ENCODE measurements at regions not wholly inside any gene's neighbourhood (a gene's known extent, or its start where the extent isn't known, plus 50 kb on each side); places are given as distances from the start of the nearest gene placed in this dataset.
"Not testable (repeated sequence)": the region's sequence is repeated elsewhere in the genome, so short reads cannot be mapped to it uniquely, and the experiment has no call there.

DNA sequence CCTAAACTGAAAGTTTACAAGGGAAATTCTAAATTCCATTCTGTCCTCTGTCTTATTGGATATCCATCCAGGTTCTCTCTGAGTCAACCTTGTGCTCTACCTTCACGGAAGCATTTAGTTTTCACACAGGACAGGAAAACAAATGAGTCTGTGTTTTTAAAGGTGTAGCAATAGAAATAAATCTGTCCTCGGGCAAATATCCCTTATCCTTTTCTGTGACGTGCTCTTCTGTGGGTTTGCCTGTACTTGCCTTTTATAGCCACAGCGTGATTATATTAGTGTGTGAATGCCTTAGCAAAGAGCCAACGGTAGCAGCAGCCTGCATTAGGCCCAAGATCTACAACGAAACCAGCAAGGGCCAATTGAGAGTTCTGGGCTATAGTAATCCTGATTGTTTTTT is 127.2 kb upstream of the PLSCR5 start:
- DNase-seq = no peak

DNA sequence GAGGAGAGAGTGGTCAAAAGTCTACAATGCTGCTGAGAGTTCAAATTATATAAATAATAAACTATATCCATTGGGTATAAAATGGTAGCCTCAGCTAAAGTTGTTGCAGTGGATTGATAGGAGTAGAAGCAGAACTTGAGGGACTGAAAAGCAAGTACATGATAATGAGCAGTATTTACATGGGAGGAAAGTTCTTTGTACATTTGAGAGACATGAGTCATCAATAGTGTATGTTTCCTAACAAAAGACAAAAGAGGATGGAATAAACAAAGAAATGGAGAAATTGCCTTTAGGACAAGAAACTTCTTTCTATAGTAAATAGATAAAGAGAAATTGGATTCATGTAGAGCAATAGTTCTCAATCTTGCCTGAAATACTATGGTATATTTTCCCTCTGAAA is 110.0 kb upstream of the PLSCR5 start:
- no peak for DNase-seq

DNA sequence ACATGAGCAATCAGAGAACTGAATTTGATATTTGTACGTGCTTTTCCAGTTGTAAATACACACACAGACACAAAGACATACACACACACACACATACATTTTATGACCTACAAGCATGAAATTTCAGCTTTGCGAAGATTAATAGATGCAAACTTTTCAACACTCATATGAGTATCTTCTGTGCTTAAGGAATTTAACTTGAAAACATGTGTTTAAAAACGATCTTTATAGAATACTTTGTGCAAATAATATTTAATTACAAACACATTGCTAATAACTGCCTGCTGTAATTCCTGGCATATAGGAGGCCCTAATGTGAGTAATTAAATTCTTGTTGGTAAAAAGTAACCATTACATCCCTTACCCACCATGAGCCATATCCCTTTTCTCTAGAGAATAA is 107.7 kb upstream of the PLSCR5 start:
- no peak for DNase-seq

DNA sequence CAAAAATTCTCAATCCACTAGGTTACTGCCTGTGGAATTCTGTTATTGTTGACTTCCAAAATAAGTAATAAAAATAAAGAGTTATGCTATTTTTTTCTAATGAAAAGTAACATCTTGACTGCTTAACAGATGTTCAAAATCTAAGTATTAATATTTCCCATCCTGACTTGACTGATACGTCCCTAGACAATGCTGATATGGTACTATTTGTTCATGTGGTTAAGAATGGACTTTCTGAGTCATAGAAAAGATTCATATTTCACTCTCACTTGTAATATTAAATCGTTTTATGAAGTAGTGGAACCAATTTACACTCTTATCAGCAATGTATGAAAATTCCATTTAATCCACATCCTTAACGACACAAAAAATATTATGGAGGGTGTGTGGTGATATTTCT is 104.8 kb upstream of the PLSCR5 start:
- no peak for DNase-seq

DNA sequence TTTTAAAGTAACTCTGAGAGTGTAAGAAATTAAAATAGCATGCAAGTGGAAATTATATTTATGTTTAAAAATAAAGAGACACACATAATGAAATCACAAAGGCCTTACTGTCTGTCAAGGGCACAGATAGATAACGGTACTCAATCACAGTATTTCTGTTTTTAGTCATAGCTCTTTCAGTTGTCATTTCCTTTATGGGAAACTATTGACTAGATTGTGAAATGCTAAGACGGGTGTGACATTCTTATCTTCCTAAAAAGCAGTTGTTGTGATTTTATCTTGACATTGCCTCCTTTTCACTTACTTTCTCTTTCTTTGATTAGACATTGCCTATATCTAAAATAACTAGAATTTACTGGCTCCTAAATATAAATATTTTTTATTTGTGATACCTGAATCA is 100.1 kb upstream of the PLSCR5 start:
- no peak for DNase-seq

- DNase-seq = no peak
These were observed 97.1 kb upstream of the PLSCR5 start for GRCh38 chr3:146702237-146702636.

GRCh38 chr3:146701246-146701645 is 96.1 kb upstream of the PLSCR5 start:
- DNase-seq = no peak

- DNase-seq = not testable (repeated sequence)
These were observed 94.9 kb upstream of the PLSCR5 start for GRCh38 chr3:146700025-146700424.

- DNase-seq = no peak
These were observed 87.1 kb upstream of the PLSCR5 start for GRCh38 chr3:146692254-146692653.

DNA sequence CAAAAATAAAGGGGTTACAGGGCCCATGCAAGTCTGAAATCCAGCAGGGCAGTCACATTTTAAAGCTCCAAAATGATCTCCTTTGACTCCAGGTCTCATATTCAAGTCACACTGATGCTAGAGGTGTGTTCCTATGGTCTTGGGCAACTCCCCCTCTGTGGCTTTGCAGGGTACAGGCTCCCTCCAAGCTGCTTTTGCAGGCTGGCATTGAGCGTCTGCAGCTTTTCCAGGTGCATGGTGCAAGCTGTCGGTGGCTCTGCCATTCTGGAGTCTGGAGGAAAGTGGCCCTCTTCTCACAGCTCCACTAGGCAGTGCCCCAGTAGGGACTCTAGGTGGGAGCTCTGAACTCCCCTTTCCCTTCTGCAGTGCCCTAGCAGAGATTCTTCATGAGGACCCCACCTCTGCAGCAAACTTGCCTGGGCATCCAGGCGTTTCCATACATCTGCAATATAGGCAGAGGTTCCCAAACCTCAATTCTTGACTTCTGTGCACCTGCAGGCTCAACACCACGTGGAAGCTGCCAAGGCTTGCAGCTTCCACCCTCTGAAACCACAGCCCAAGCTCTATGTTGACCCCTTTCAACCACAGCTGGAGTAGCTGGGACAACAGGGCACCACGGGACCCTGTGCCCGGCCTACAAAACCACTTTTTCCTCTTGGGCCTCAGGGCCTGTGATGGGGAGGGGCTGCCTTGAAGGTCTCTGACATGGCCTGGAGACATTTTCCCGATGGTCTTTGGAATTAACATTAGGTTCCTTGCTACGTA is 80.1 kb upstream of the PLSCR5 start:
- no peak for DNase-seq

DNA sequence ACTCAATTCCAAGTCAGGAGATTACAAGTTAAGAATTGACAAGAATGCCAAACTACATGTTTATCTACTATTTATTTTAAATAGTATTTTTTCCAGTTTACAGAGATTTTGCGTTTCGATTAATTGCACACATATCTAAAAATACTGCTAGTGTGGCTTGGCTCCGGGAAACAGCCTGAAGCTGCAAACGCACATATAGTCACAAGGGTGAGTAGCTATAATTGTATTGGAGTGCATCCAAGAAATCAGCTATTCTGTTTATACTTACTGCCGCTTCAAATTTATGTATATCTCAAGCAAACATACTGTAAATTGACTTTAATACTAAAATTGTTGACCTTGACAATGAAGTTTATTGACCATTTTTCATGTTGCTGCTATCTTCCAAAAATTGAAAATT is 77.0 kb upstream of the PLSCR5 start:
- DNase-seq = no peak

GRCh38 chr3:146680617-146681016 is 75.5 kb upstream of the PLSCR5 start:
- no peak for DNase-seq

DNA sequence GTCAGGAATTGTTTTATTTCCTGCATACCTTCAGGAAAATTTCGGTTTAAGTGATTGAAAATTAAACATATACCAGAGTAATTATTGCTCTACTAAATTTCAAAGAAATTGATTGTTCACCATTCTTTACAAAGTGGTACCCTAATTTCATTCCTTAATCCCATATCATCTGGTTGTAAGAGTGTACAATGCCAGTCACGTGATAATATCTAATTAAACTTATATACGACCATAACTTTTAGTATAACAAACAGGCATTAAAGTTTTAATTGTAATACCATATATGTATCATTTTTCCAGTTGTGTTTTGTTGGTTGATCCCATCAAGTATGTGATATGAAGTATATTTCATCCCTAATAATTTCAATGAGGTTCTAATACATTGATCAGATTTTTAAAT is 74.8 kb upstream of the PLSCR5 start:
- no peak for DNase-seq

GRCh38 chr3:146679191-146679590 is 74.0 kb upstream of the PLSCR5 start:
- no peak for DNase-seq

DNA sequence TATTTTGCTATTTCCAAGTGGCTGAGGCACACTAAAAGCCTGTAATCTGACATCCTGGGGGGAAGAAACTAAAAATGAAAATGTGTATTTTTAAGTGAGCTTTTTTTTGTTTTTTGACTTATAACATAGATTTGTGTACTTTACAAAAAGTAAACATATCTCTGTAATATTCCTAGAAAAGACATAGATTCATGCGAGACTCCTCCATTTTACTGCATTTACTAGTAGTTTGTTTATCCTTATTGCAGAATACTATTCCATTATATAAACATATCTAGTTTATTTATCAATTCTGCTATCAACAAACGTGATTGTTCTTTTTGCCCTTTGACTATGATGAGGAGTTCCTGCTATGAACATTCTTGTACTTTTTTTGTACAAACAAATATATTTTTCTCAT is 67.8 kb upstream of the PLSCR5 start:
- DNase-seq = no peak

GRCh38 chr3:146664403-146664802 is 59.3 kb upstream of the PLSCR5 start:
- no peak for DNase-seq

- DNase-seq = no peak
These were observed 53.7 kb upstream of the PLSCR5 start for GRCh38 chr3:146658841-146659240.

- no peak for DNase-seq
These were observed 50.3 kb upstream of the PLSCR5 start for GRCh38 chr3:146655333-146655996.

All from left hindlimb (tissue), 1 donor.